NB4 (cell line): ENCODE measurements at regions not wholly inside any gene's neighbourhood (a gene's known extent, or its start where the extent isn't known, plus 50 kb on each side); places are given as distances from the start of the nearest gene placed in this dataset.

Experiments used
- CTCF ChIP-seq: IDR thresholded peaks from one replicate; pipeline ENCODE4 v1.5.1; 2012; ENCODE audit warnings: low read depth, low read length
- MAX ChIP-seq: IDR thresholded peaks from 2 replicates; pipeline ENCODE4 v1.6.1; 2011; ENCODE audit warnings: low read depth, low read length

- TF ChIP-seq CTCF = no peak
- TF ChIP-seq MAX = no peak
These were observed 87.9 kb upstream of the ZPLD1 start for GRCh38 chr3:102346897-102347296.
